ENCODE measurements at regions not wholly inside any gene's neighbourhood (a gene's known extent, or its start where the extent isn't known, plus 50 kb on each side); places are given as distances from the start of the nearest gene placed in this dataset.

GRCh38 chr21:16454399-16454798, 724.6 kb downstream of the USP25 start:
- TF ChIP-seq CTCF (IDR thresholded peaks at IDR 0.05) (peak in 3 of 5 experiments; percentile 10 to 21 (median 16)), POLR2A (IDR thresholded peaks at IDR 0.05) (no peak)
